Neural cell (in vitro differentiated cells): ENCODE measurements at regions not wholly inside any gene's neighbourhood (a gene's known extent, or its start where the extent isn't known, plus 50 kb on each side); places are given as distances from the start of the nearest gene placed in this dataset.

ENCODE experiments used
- H2AFZ ChIP-seq: fragments of 200-600, 300-800 bp; sonication (generic), shearing (Covaris generic); 2 replicates; pipeline ENCODE4 v1.6.0; 2014; ENCODE audit warnings: low read depth, mild to moderate bottlenecking, antibody characterized with exemption, low read length, moderate library complexity
- H3F3A ChIP-seq: fragments of 200-600 bp; shearing (Covaris generic); 2 replicates; pipeline ENCODE4 v1.6.1; 2016; ENCODE audit warnings: mild to moderate bottlenecking, moderate library complexity, mixed read lengths, antibody characterized with exemption, low read length; ENCODE audit not compliant: insufficient read depth, poor library complexity, severe bottlenecking
- H3K27ac ChIP-seq: fragments of 200-600, 300-800 bp; sonication (generic), shearing (Covaris generic); 2 replicates; pipeline ENCODE4 v1.5.1; 2014; ENCODE audit warnings: mild to moderate bottlenecking, low read length, moderate library complexity
- H3K27me3 ChIP-seq: fragments of 300-800, 200-600 bp; sonication (generic), shearing (Covaris generic); 2 replicates; pipeline ENCODE4 v1.6.0; 2014; ENCODE audit warnings: mild to moderate bottlenecking, low read depth, low read length, moderate library complexity; ENCODE audit not compliant: insufficient read depth
- H3K36me3 ChIP-seq: fragments of 300-800, 200-600 bp; sonication (generic), shearing (Covaris generic); 2 replicates; pipeline ENCODE4 v1.5.1; 2014; ENCODE audit warnings: mild to moderate bottlenecking, antibody characterized with exemption, low read length, moderate library complexity; ENCODE audit not compliant: insufficient read depth
- H3K4me2 ChIP-seq: fragments of 300-800, 200-600 bp; sonication (generic), shearing (Covaris generic); 2 replicates; pipeline ENCODE4 v1.6.0; 2014; ENCODE audit warnings: mild to moderate bottlenecking, low read length
- H3K4me3 ChIP-seq: fragments of 300-800, 200-600 bp; sonication (generic), shearing (Covaris generic); 2 replicates; pipeline ENCODE4 v1.5.1; 2014; ENCODE audit warnings: mild to moderate bottlenecking, low read length, moderate library complexity
- H3K79me2 ChIP-seq: fragments of 200-600 bp; shearing (Covaris generic); replicated peaks from 2 replicates; pipeline ENCODE4 v1.6.0; 2014; ENCODE audit warnings: mild to moderate bottlenecking, low read length, moderate library complexity; ENCODE audit not compliant: insufficient read depth
- H3K9ac ChIP-seq: fragments of 300-800, 200-600 bp; sonication (generic), shearing (Covaris generic); 2 replicates; pipeline ENCODE4 v1.6.1; 2016; ENCODE audit warnings: mild to moderate bottlenecking, low read length, mixed read lengths
- H3K9me2 ChIP-seq: fragments of 200-600 bp; shearing (Covaris generic); 2 replicates; pipeline ENCODE4 v1.6.1; 2016; ENCODE audit warnings: mild to moderate bottlenecking, low read length, mixed read lengths; ENCODE audit not compliant: insufficient read depth
- H3K9me3 ChIP-seq: fragments of 200-600, 300-800 bp; sonication (generic), shearing (Covaris generic); 2 replicates; pipeline ENCODE4 v1.6.1; 2016; ENCODE audit warnings: mild to moderate bottlenecking, mixed run types, low read length, moderate library complexity, mixed read lengths
- H4K20me1 ChIP-seq: fragments of 200-600 bp; shearing (Covaris generic); 2 replicates; pipeline ENCODE4 v1.6.1; 2016; ENCODE audit warnings: mild to moderate bottlenecking, mixed run types; ENCODE audit not compliant: insufficient read depth
- CTCF ChIP-seq: fragments of 450-650 bp; IDR thresholded peaks from 2 replicates; pipeline ENCODE4 v1.5.1; 2014; ENCODE audit warnings: antibody characterized with exemption, mild to moderate bottlenecking, moderate library complexity; ENCODE audit not compliant: poor library complexity, severe bottlenecking
- EP300 ChIP-seq: fragments of 450-650 bp; conservative IDR thresholded peaks from 2 replicates; pipeline ENCODE4 v1.6.1; 2014; ENCODE audit warnings: antibody characterized with exemption, mild to moderate bottlenecking, moderate library complexity; ENCODE audit not compliant: poor library complexity, severe bottlenecking
- EZH2 ChIP-seq: fragments of 200-600, 300-800 bp; shearing (Covaris generic), sonication (generic); IDR thresholded peaks from 2 replicates; pipeline ENCODE4 v1.6.1; 2014; ENCODE audit warnings: antibody characterized with exemption, low read length, borderline replicate concordance, mild to moderate bottlenecking; ENCODE audit not compliant: insufficient read depth, poor library complexity, severe bottlenecking
- MXI1 ChIP-seq: fragments of 450-650 bp; conservative IDR thresholded peaks from 2 replicates; pipeline ENCODE4 v1.6.1; 2014; ENCODE audit warnings: antibody characterized with exemption, mild to moderate bottlenecking; ENCODE audit not compliant: poor library complexity, severe bottlenecking
- POLR2AphosphoS5 ChIP-seq: IDR thresholded peaks from 2 replicates; pipeline ENCODE4 v1.6.1; 2012
- RAD21 ChIP-seq: fragments of 450-650 bp; conservative IDR thresholded peaks from 2 replicates; pipeline ENCODE4 v1.6.1; 2014; ENCODE audit warnings: antibody characterized with exemption, mild to moderate bottlenecking, moderate library complexity
- SMC3 ChIP-seq: fragments of 450-650 bp; conservative IDR thresholded peaks from 2 replicates; pipeline ENCODE4 v1.6.1; 2014; ENCODE audit warnings: antibody characterized with exemption, mild to moderate bottlenecking, moderate library complexity; ENCODE audit not compliant: poor library complexity
- TAF1 ChIP-seq: IDR thresholded peaks from 2 replicates; pipeline ENCODE4 v1.6.1; 2012; ENCODE audit warnings: low read depth
- TF ChIP-seq, protein P1 (sequence below): IDR thresholded peaks from 2 replicates; pipeline ENCODE4 v1.6.1; 2012; ENCODE audit warnings: borderline replicate concordance

GRCh38 chr13:34322014-34322742, 504.2 kb downstream of the RFC3 start:
- no peaks in the 10 kb centered on the region for H3K36me3 ChIP-seq
- TF ChIP-seq SMC3 (peak; percentile 22), TAF1 (no peak), RAD21 (no peak), CTCF (no peak), EP300 (peak; percentile 49), MXI1 (no peak), EZH2 (no peak), POLR2AphosphoS5 (peak; percentile 20)
- TF ChIP-seq, protein P1, sequence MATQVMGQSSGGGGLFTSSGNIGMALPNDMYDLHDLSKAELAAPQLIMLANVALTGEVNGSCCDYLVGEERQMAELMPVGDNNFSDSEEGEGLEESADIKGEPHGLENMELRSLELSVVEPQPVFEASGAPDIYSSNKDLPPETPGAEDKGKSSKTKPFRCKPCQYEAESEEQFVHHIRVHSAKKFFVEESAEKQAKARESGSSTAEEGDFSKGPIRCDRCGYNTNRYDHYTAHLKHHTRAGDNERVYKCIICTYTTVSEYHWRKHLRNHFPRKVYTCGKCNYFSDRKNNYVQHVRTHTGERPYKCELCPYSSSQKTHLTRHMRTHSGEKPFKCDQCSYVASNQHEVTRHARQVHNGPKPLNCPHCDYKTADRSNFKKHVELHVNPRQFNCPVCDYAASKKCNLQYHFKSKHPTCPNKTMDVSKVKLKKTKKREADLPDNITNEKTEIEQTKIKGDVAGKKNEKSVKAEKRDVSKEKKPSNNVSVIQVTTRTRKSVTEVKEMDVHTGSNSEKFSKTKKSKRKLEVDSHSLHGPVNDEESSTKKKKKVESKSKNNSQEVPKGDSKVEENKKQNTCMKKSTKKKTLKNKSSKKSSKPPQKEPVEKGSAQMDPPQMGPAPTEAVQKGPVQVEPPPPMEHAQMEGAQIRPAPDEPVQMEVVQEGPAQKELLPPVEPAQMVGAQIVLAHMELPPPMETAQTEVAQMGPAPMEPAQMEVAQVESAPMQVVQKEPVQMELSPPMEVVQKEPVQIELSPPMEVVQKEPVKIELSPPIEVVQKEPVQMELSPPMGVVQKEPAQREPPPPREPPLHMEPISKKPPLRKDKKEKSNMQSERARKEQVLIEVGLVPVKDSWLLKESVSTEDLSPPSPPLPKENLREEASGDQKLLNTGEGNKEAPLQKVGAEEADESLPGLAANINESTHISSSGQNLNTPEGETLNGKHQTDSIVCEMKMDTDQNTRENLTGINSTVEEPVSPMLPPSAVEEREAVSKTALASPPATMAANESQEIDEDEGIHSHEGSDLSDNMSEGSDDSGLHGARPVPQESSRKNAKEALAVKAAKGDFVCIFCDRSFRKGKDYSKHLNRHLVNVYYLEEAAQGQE, result peak; percentile 64
- H3K9me3 ChIP-seq, result no peaks in the 10 kb centered on the region
- H3K79me2 ChIP-seq, result no peaks in the 10 kb centered on the region
- peak overlapping the region; percentile 27 for H3K27ac ChIP-seq
- H3K4me3 ChIP-seq, result no peak overlapping the region
- no peak overlapping the region for H3K9ac ChIP-seq
- H3K4me2 ChIP-seq, result no peak overlapping the region
- H3K27me3 ChIP-seq, result no peaks in the 10 kb centered on the region
- peaks cover 2% of the 10 kb centered on the region for H3F3A ChIP-seq
- H4K20me1 ChIP-seq, result no peaks in the 10 kb centered on the region
- no peaks in the 10 kb centered on the region for H3K9me2 ChIP-seq
- H2AFZ ChIP-seq, result no peak overlapping the region

DNA sequence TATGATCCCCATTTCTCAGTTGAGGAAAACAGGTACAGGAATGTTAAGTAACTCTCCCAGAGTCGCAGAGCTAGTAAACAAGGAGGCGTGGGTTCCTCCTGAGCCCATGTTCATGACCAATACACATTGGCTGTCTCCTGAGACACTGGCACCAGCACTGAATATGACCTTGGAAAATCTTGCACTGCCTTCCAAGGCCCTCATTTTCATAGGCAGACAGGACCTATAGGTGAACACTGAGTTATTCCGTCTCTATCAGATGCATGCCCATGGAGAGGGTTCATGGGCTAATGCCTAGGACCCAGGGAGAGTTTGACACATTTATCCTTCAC, 504.8 kb downstream of the RFC3 start:
- H3F3A ChIP-seq, result peaks cover 2% of the 10 kb centered on the region
- no peak overlapping the region for H3K9ac ChIP-seq
- H3K4me3 ChIP-seq, result no peak overlapping the region
- no peak overlapping the region for H3K27ac ChIP-seq
- no peaks in the 10 kb centered on the region for H3K27me3 ChIP-seq
- H3K36me3 ChIP-seq, result no peaks in the 10 kb centered on the region
- no peak overlapping the region for H3K4me2 ChIP-seq
- H2AFZ ChIP-seq, result no peak overlapping the region
- H4K20me1 ChIP-seq, result no peaks in the 10 kb centered on the region
- TF ChIP-seq TAF1 (no peak), RAD21 (no peak), SMC3 (no peak), POLR2AphosphoS5 (no peak), EZH2 (no peak), MXI1 (no peak), EP300 (no peak), CTCF (no peak)
- TF ChIP-seq, protein P1, result no peak
- no peaks in the 10 kb centered on the region for H3K9me2 ChIP-seq
- H3K79me2 ChIP-seq, result no peaks in the 10 kb centered on the region
- H3K9me3 ChIP-seq, result no peaks in the 10 kb centered on the region
